LHCN-M2 (cell line): ENCODE measurements at regions not wholly inside any gene's neighbourhood (a gene's known extent, or its start where the extent isn't known, plus 50 kb on each side); places are given as distances from the start of the nearest gene placed in this dataset.

Source experiments
- DNase-seq: peaks from one replicate; pipeline ENCODE4 v3.0.0-alpha.2; 2012; ENCODE audit warnings: low read depth

GRCh38 chr2:78928502-78928901, 97.0 kb upstream of the REG3G start:
- DNase-seq = no peak

- DNase-seq = no peak
Observed at GRCh38 chr2:78940998-78941397, 84.5 kb upstream of the REG3G start.

DNA sequence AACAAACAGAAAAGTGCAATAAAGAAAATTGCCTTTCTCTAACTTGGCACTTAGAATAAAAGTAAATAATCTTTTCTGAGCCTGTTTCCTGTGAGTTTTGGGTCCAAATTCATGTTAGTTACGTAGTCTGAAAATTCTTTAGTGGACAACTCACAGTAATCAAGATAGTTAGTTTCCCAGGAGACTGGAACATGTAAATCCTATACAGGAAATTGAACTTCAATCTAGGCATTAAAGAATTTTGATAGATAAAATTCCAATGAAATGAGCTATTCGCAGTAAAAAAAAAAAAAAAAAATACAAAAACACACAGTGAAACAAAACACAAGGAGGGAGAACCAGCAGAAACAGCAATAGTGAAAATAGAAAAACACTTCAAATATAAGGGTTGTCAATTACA, 83.8 kb upstream of the REG3G start:
- no peak for DNase-seq

GRCh38 chr2:78963881-78964280, 61.6 kb upstream of the REG3G start:
- no peak for DNase-seq

- DNase-seq = no peak
Observed at GRCh38 chr2:78967294-78967693, 58.2 kb upstream of the REG3G start.

- DNase-seq = no peak
Observed at GRCh38 chr2:78973630-78974029, 51.9 kb upstream of the REG3G start.
